PC-3 (cell line): ENCODE measurements at regions not wholly inside any gene's neighbourhood (a gene's known extent, or its start where the extent isn't known, plus 50 kb on each side); places are given as distances from the start of the nearest gene placed in this dataset.

Experiments
- ATAC-seq: fragments of 200-7000 bp; cut with Tn5 transposase; 2 replicates; pipeline ENCODE4 v1.9.1; 2020; ENCODE audit warnings: mild to moderate bottlenecking, moderate library complexity
- BruUV-seq: library from RNA; stranded (reverse); fragments of 400-500 nt; replicated peaks from 2 replicates; lab custom pipeline; 2021; lab: Mats Ljungman, UMichigan
- CTCF ChIA-PET: fragments of 300-600 bp; sonication (Branson Sonifier 250); formaldehyde crosslinking; loops from one replicate; lab custom pipeline; 2022; ENCODE audit warnings: antibody characterized with exemption; lab: Charles Lee
- POLR2A ChIA-PET: fragments of 300-600 bp; sonication (Branson Sonifier 250); formaldehyde crosslinking; loops from one replicate; lab custom pipeline; 2022; ENCODE audit warnings: antibody characterized with exemption; ENCODE audit not compliant: unreplicated experiment; lab: Charles Lee
- DNase-seq: peaks from one replicate; pipeline ENCODE4 v3.0.0-alpha.2; 2015
- H2AFZ ChIP-seq: fragments of 300-600 bp; sonication (generic); 2 replicates; pipeline ENCODE4 v1.6.0; 2016; ENCODE audit warnings: antibody characterized with exemption, low read length
- H3F3A ChIP-seq: fragments of 300-600 bp; sonication (generic); one replicate; pipeline ENCODE4 v1.6.0; 2017; ENCODE audit warnings: antibody characterized with exemption, low read length, control low read depth, mild to moderate bottlenecking; ENCODE audit not compliant: unreplicated experiment
- H3K27ac ChIP-seq: fragments of 300-600 bp; sonication (generic); 2 replicates; pipeline ENCODE4 v1.5.1; 2016; ENCODE audit warnings: mild to moderate bottlenecking, low read length
- H3K27me3 ChIP-seq: fragments of 300-600 bp; sonication (generic); 2 replicates; pipeline ENCODE4 v1.6.1; 2016; ENCODE audit warnings: low read length, mixed read lengths
- H3K36me3 ChIP-seq: fragments of 300-600 bp; sonication (generic); 2 replicates; pipeline ENCODE4 v1.6.1; 2016; ENCODE audit warnings: low read depth, mixed run types, low read length, mixed read lengths
- H3K4me1 ChIP-seq: fragments of 300-600 bp; sonication (generic); 2 replicates; pipeline ENCODE4 v1.5.1; 2016; ENCODE audit warnings: low read length; ENCODE audit not compliant: insufficient read depth
- H3K4me2 ChIP-seq: fragments of 300-600 bp; sonication (generic); 2 replicates; pipeline ENCODE4 v1.6.0; 2016; ENCODE audit warnings: low read length
- H3K4me3 ChIP-seq: fragments of 300-600 bp; sonication (generic); 2 replicates; pipeline ENCODE4 v1.5.1; 2016; ENCODE audit warnings: mild to moderate bottlenecking, low read length, mixed read lengths
- H3K79me2 ChIP-seq: fragments of 300-600 bp; sonication (generic); 2 replicates; pipeline ENCODE4 v1.6.1; 2017; ENCODE audit warnings: low read length, mixed read lengths
- H3K9ac ChIP-seq: fragments of 300-600 bp; sonication (generic); 2 replicates; pipeline ENCODE4 v1.6.0; 2016; ENCODE audit warnings: mild to moderate bottlenecking, low read length
- H3K9me2 ChIP-seq: fragments of 300-600 bp; sonication (generic); replicated peaks from 2 replicates; pipeline ENCODE4 v1.6.1; 2016; ENCODE audit warnings: mixed run types, low read length, mixed read lengths
- H3K9me3 ChIP-seq: fragments of 300-600 bp; sonication (generic); 2 replicates; pipeline ENCODE4 v1.6.1; 2016; ENCODE audit warnings: low read length, mixed read lengths
- H4K20me1 ChIP-seq: fragments of 300-600 bp; sonication (generic); 2 replicates; pipeline ENCODE4 v1.6.1; 2016; ENCODE audit warnings: low read length, mixed read lengths
- CTCF ChIP-seq: fragments of 300-600 bp; sonication (generic); conservative IDR thresholded peaks from 2 replicates; pipeline ENCODE4 v1.5.1; 2017; ENCODE audit warnings: antibody characterized with exemption, low read depth, mild to moderate bottlenecking, low read length
- EZH2 ChIP-seq: fragments of 300-600 bp; sonication (generic); IDR thresholded peaks from one replicate; pipeline ENCODE4 v1.6.1; 2017; ENCODE audit warnings: antibody characterized with exemption, mild to moderate bottlenecking, low read length; ENCODE audit not compliant: unreplicated experiment
- EZH2phosphoT487 ChIP-seq: fragments of 300-600 bp; sonication (generic); IDR thresholded peaks from 2 replicates; pipeline ENCODE4 v1.6.1; 2018; ENCODE audit warnings: mild to moderate bottlenecking, antibody characterized with exemption, low read length, borderline replicate concordance
- intact Hi-C: fragments of 100-400 bp; cut with micrococcal nuclease; formaldehyde crosslinking; loops from 2 replicates; pipeline ENCODE4 v1.9.0; 2023

- no peak overlapping the region for H2AFZ ChIP-seq
- no TSS peak for BruUV-seq
- no peaks in the 10 kb centered on the region for H3K36me3 ChIP-seq
- CTCF ChIA-PET, result no interaction called here
- no peaks in the 10 kb centered on the region for H3K79me2 ChIP-seq
- no peaks in the 10 kb centered on the region for H3K9me3 ChIP-seq
- H4K20me1 ChIP-seq, result no peaks in the 10 kb centered on the region
- no peaks in the 10 kb centered on the region for H3K4me1 ChIP-seq
- POLR2A ChIA-PET, result no interaction called here
- intact Hi-C loops, result no loop called here
- no peaks in the 10 kb centered on the region for H3F3A ChIP-seq
- TF ChIP-seq EZH2phosphoT487, result no peak
- TF ChIP-seq CTCF, result no peak
- TF ChIP-seq EZH2, result no peak
- DNase-seq, result no peak
- no peak overlapping the region for H3K27ac ChIP-seq
- peaks cover 12% of the 10 kb centered on the region; the same call in 1 of the 2 replicates for H3K27me3 ChIP-seq
- H3K9me2 ChIP-seq, result no peaks in the 10 kb centered on the region
- H3K9ac ChIP-seq, result no peak overlapping the region
- H3K4me3 ChIP-seq, result no peak overlapping the region
- H3K4me2 ChIP-seq, result no peak overlapping the region
- ATAC-seq, result no peak
Observed at GRCh38 chr18:60732143-60732542, 359.6 kb upstream of the MC4R start.

GRCh38 chr18:60739212-60739611 lies 366.6 kb upstream of the MC4R start:
- Histone ChIP-seq H3K9ac (no peak overlapping the region), H3K79me2 (no peaks in the 10 kb centered on the region), H3K9me3 (no peaks in the 10 kb centered on the region), H3K27me3 (peaks cover 39% of the 10 kb centered on the region), H2AFZ (no peak overlapping the region), H3K27ac (no peak overlapping the region), H3K36me3 (no peaks in the 10 kb centered on the region), H3K9me2 (no peaks in the 10 kb centered on the region), H4K20me1 (no peaks in the 10 kb centered on the region), H3F3A (no peaks in the 10 kb centered on the region), H3K4me2 (no peak overlapping the region), H3K4me3 (no peak overlapping the region), H3K4me1 (no peaks in the 10 kb centered on the region)
- ChIA-PET POLR2A (no interaction called here), CTCF (no interaction called here)
- ATAC-seq, result no peak
- no peak for DNase-seq
- TF ChIP-seq EZH2 (no peak), CTCF (no peak), EZH2phosphoT487 (no peak)
- no TSS peak for BruUV-seq
- intact Hi-C loops, result no loop called here

GRCh38 chr18:60740313-60740712 lies 367.7 kb upstream of the MC4R start:
- no TSS peak for BruUV-seq
- Histone ChIP-seq H3K36me3 (no peaks in the 10 kb centered on the region), H3K4me3 (no peak overlapping the region), H3K27me3 (peaks cover 31% of the 10 kb centered on the region), H3K27ac (no peak overlapping the region), H3K9me3 (no peaks in the 10 kb centered on the region), H3F3A (no peaks in the 10 kb centered on the region), H3K79me2 (no peaks in the 10 kb centered on the region), H2AFZ (no peak overlapping the region), H3K4me1 (no peaks in the 10 kb centered on the region), H3K4me2 (no peak overlapping the region), H3K9me2 (no peaks in the 10 kb centered on the region), H3K9ac (no peak overlapping the region), H4K20me1 (no peaks in the 10 kb centered on the region)
- no peak for ATAC-seq
- no peak for TF ChIP-seq CTCF
- TF ChIP-seq EZH2phosphoT487, result no peak
- no peak for TF ChIP-seq EZH2
- intact Hi-C loops, result no loop called here
- POLR2A ChIA-PET, result no interaction called here
- CTCF ChIA-PET, result no interaction called here
- DNase-seq, result no peak
